Astrocyte of the cerebellum (primary cell): ENCODE measurements at regions not wholly inside any gene's neighbourhood (a gene's known extent, or its start where the extent isn't known, plus 50 kb on each side); places are given as distances from the start of the nearest gene placed in this dataset.

Experiments
- DNase-seq: peaks from one replicate; pipeline ENCODE4 v3.0.0-alpha.2; 2011; ENCODE audit warnings: low read depth
- H3K4me3 ChIP-seq: 2 replicates; pipeline ENCODE4 v1.5.1; 2011; ENCODE audit warnings: mild to moderate bottlenecking, low read depth, low read length, moderate library complexity
- CTCF ChIP-seq: IDR thresholded peaks from 2 replicates; pipeline ENCODE4 v1.5.1; 2012; ENCODE audit warnings: low read length, low read depth, moderate library complexity, mild to moderate bottlenecking; ENCODE audit errors: missing control alignments
- in situ Hi-C: cut with HindIII; loops from 2 replicates; pipeline ENCODE4 v1.10.0; 2017; ENCODE audit warnings: low sequenced_read_pairs

DNA sequence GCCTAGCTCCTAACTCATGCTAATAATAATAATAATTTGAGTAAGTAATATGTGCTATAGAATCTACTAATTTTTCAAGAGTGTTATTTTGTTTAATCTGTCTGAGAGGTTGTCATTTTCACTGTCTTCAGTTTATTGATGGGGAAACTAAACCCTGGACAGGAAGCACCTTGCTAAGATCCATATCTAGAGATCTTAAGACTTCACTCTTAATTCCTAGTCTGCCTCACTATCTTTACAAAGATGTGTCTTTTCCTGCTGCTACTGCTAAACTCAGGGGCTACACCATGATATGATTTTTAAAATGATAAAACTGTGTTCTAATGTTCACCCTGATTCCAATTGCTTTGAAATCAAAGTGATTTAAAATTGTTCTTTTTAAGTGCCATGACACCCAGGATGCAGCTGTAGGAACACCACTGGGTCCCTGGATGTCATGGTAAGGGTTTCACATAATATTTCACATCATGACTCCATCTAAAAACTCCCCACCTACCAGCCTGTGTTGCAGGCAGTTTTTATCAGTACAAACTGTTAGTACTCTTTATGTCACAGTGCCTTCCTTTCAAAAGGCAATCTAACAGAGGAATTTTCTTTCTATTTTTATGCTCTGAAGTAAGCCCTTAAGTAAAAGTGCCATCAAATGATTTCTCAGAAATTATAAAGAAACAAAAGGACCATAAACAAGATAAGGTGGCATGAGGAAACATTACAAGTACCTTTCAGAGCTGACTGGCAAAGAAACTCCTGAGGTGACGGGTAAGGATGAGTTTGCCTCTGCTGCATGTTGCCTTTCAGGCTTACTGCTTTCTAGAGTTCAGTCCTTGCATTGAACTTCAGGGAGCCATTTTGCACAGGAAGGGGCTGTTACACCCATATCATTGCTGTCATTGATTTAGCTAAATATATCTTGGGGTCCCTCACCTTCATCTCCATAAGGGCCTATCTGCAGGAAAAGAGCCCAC lies 160.1 kb upstream of the SATB1 start:
- in situ Hi-C loops, result no loop called here
- no peak for TF ChIP-seq CTCF
- DNase-seq, result no peak
- H3K4me3 ChIP-seq, result no peak overlapping the region

DNA sequence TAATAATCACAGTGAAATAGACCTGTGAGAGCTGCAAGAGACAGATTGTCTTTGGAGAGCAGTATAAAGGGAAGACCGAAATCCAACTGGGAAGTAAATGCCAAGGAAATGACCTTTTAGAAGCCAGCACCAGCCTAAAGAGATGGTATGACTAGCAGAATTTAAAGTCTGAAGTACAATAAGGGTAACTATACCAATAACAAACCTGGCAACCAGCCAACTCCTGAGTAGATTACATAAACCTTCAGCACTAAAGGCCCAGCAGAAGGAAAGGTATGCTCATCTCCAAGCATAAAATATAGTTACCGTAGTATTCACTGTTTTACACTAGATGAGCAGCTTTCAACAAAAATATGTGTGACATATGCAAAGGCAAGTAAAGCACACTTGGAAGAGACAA lies 155.1 kb upstream of the SATB1 start:
- TF ChIP-seq CTCF, result no peak

GRCh38 chr3:18579661-18580060 lies 154.5 kb upstream of the SATB1 start:
- no peak for DNase-seq

More for the DNA sequence above, 155.1 kb upstream of the SATB1 start:
- in situ Hi-C loops, result no loop called here
- DNase-seq, result no peak
- no peak overlapping the region for H3K4me3 ChIP-seq

GRCh38 chr3:18575573-18575972 lies 150.4 kb upstream of the SATB1 start:
- in situ Hi-C loops, result no loop called here
- no peak overlapping the region for H3K4me3 ChIP-seq
- no peak for DNase-seq
- no peak for TF ChIP-seq CTCF

More at GRCh38 chr3:18579661-18580060, 154.5 kb upstream of the SATB1 start:
- no peak overlapping the region for H3K4me3 ChIP-seq
- no peak for TF ChIP-seq CTCF
- in situ Hi-C loops, result no loop called here

- H3K4me3 ChIP-seq, result no peak overlapping the region
- in situ Hi-C loops, result no loop called here
- no peak for DNase-seq
- no peak for TF ChIP-seq CTCF
Measured at GRCh38 chr3:18572809-18573208, 147.7 kb upstream of the SATB1 start.

- TF ChIP-seq CTCF, result no peak
- in situ Hi-C loops, result no loop called here
- DNase-seq, result no peak
- no peak overlapping the region for H3K4me3 ChIP-seq
Measured at GRCh38 chr3:18567293-18567692, 142.2 kb upstream of the SATB1 start.
